ENCODE measurements at regions not wholly inside any gene's neighbourhood (a gene's known extent, or its start where the extent isn't known, plus 50 kb on each side); places are given as distances from the start of the nearest gene placed in this dataset.

GRCh38 chr4:72918362-72918761 is 151.2 kb downstream of the COX18 start:
- no peaks in the 10 kb centered on the region for H3K36me3 Mint-ChIP-seq (ENCODE audit: low read depth)
- H3K27ac Mint-ChIP-seq (ENCODE audit: unreplicated experiment): no peak overlapping the region
- no peak for TF ChIP-seq CTCF (IDR thresholded peaks at IDR 0.05)
- no peak for DNase-seq (ENCODE audit: low spot score)
- no peaks in the 10 kb centered on the region for H3K4me1 Mint-ChIP-seq (ENCODE audit: low read depth)
- peaks cover 23% of the 10 kb centered on the region for H3K27me3 Mint-ChIP-seq (ENCODE audit: low read depth)
- H3K9me3 Mint-ChIP-seq (ENCODE audit: low read depth): peaks cover 3% of the 10 kb centered on the region
- H3K4me3 Mint-ChIP-seq (ENCODE audit: unreplicated experiment): no peak overlapping the region

DNA sequence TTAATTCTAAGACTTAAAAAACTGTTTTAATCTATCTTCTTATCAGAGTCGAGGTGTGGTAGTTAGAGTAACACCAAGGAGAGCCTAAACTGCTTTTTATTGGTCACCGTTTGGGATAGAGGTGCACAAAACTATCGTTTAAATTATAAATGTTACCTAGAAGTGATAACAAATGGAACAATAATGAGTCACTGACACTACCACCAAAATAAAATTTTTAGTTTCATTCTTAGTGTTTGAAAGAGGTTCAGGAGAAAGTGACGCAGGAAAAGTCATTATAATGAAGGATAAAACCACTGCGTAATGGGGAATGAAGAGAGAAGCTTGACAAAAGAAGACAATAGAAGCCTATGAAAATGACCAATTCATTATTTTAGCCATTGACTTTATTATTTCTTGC is 158.2 kb downstream of the COX18 start:
- no peak for TF ChIP-seq CTCF (IDR thresholded peaks at IDR 0.05)
- Mint-ChIP-seq H3K9me3 (ENCODE audit: low read depth) (no peaks in the 10 kb centered on the region), H3K27ac (ENCODE audit: unreplicated experiment) (no peak overlapping the region), H3K4me1 (ENCODE audit: low read depth) (no peaks in the 10 kb centered on the region), H3K27me3 (ENCODE audit: low read depth) (peaks cover 14% of the 10 kb centered on the region), H3K36me3 (ENCODE audit: low read depth) (no peaks in the 10 kb centered on the region), H3K4me3 (ENCODE audit: unreplicated experiment) (no peak overlapping the region)
- no peak for DNase-seq (ENCODE audit: low spot score)

- no peaks in the 10 kb centered on the region for H3K36me3 Mint-ChIP-seq (ENCODE audit: low read depth)
- H3K4me3 Mint-ChIP-seq (ENCODE audit: unreplicated experiment): no peak overlapping the region
- DNase-seq (ENCODE audit: low spot score): no peak
- peak; percentile 20 for TF ChIP-seq CTCF (IDR thresholded peaks at IDR 0.05)
- H3K27me3 Mint-ChIP-seq (ENCODE audit: low read depth): peaks cover 11% of the 10 kb centered on the region
- H3K9me3 Mint-ChIP-seq (ENCODE audit: low read depth): no peaks in the 10 kb centered on the region
- H3K4me1 Mint-ChIP-seq (ENCODE audit: low read depth): no peaks in the 10 kb centered on the region
- H3K27ac Mint-ChIP-seq (ENCODE audit: unreplicated experiment): no peak overlapping the region
Observed at GRCh38 chr4:72909461-72909860, 160.1 kb downstream of the COX18 start.

DNA sequence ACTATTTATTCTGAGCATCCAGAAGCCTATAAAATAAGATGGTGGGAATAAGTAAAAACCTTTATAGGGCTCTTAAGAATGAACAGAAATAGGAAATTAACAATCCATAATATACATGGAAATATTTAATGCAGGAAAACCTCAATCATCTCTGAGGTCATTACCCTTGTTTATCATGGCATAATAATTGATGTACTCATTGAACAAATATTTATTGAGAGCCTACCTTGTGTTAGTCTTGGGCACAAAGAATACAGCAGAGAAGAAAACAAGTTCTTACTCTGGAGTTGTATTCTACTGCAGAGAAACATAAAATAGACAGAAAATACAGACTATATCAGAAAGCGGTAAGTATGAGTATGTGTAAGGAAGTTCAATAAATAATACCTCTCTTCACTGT is 167.2 kb downstream of the COX18 start:
- no peak overlapping the region for H3K27ac Mint-ChIP-seq (ENCODE audit: unreplicated experiment)
- no peak for DNase-seq (ENCODE audit: low spot score)
- H3K4me3 Mint-ChIP-seq (ENCODE audit: unreplicated experiment): no peak overlapping the region
- TF ChIP-seq CTCF (IDR thresholded peaks at IDR 0.05): no peak
- H3K9me3 Mint-ChIP-seq (ENCODE audit: low read depth): no peaks in the 10 kb centered on the region
- no peaks in the 10 kb centered on the region for H3K36me3 Mint-ChIP-seq (ENCODE audit: low read depth)
- peaks cover 17% of the 10 kb centered on the region for H3K4me1 Mint-ChIP-seq (ENCODE audit: low read depth)
- no peaks in the 10 kb centered on the region for H3K27me3 Mint-ChIP-seq (ENCODE audit: low read depth)

DNA sequence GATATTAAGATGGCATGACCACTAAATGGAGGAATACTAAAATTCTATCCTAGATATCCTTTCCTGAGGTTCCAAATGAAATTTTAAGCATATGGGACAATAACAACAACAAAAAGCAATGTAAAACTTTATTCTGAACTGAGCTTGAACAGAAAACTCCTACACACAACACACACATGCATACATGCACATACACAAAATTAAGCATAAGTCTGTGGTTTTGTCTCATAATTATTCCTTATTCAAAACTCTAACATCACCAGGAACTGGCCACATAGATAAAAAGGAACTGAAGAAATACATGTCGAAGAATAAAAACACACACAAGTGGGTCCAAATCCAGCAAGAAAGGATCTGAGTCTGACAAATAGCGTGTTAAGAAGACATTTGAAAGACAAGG is 168.0 kb downstream of the COX18 start:
- no peaks in the 10 kb centered on the region for H3K27me3 Mint-ChIP-seq (ENCODE audit: low read depth)
- H3K4me1 Mint-ChIP-seq (ENCODE audit: low read depth): peaks cover 25% of the 10 kb centered on the region
- no peaks in the 10 kb centered on the region for H3K36me3 Mint-ChIP-seq (ENCODE audit: low read depth)
- no peak overlapping the region for H3K4me3 Mint-ChIP-seq (ENCODE audit: unreplicated experiment)
- no peaks in the 10 kb centered on the region for H3K9me3 Mint-ChIP-seq (ENCODE audit: low read depth)
- no peak for DNase-seq (ENCODE audit: low spot score)
- no peak for TF ChIP-seq CTCF (IDR thresholded peaks at IDR 0.05)
- no peak overlapping the region for H3K27ac Mint-ChIP-seq (ENCODE audit: unreplicated experiment)

Data from chondrocyte (in vitro differentiated cells).